HepG2 (cell line): ENCODE measurements at regions not wholly inside any gene's neighbourhood (a gene's known extent, or its start where the extent isn't known, plus 50 kb on each side); places are given as distances from the start of the nearest gene placed in this dataset.

Experiments used
- ATAC-seq: fragments of 200-7000 bp; cut with Tn5 transposase; 3 replicates; pipeline ENCODE4 v1.9.1; 2020; ENCODE audit warnings: mild to moderate bottlenecking, moderate library complexity
- BruUV-seq: library from RNA; stranded (reverse); fragments of 400-500 nt; replicated peaks from 2 replicates; lab custom pipeline; 2021; lab: Mats Ljungman, UMichigan
- CTCF ChIA-PET: fragments of 300-600 bp; formaldehyde crosslinking; extraction: SDS; loops from one replicate; lab custom pipeline; 2021; ENCODE audit warnings: low total read pairs, inconsistent platforms, low intra/inter-chr PET ratio; lab: Yijun Ruan, JAX
- POLR2A ChIA-PET: fragments of 350-600 bp; sonication (Branson Sonifier 250); formaldehyde crosslinking; loops from one replicate; lab custom pipeline; 2020; ENCODE audit warnings: antibody characterized with exemption, inconsistent platforms; lab: Yijun Ruan, JAX
- DNase-seq: peaks from one replicate; pipeline ENCODE4 v3.0.0-alpha.2; 2015; ENCODE audit warnings: low spot score
- FAIRE-seq: peaks from 3 replicates; lab custom pipeline; 2011; peaks lifted over from hg19 to GRCh38; lab: Jason Lieb, UNC
- H2AFZ ChIP-seq: one replicate; pipeline ENCODE4 v1.6.1; 2011; ENCODE audit warnings: low read length, inconsistent platforms
- H3K27ac ChIP-seq: fragments of 300-600 bp; 3 replicates; pipeline ENCODE4 v1.8.0; 2011; ENCODE audit warnings: mixed run types, mild to moderate bottlenecking, mixed read lengths, low read length, inconsistent platforms; ENCODE audit not compliant: insufficient read depth; ENCODE audit errors: extremely low read length
- H3K27me3 ChIP-seq, 2 experiments: fragments of 200-600 bp in 1 of 2; 2 replicates in 1 of 2; 3 replicates in 1 of 2; pipeline versions ENCODE4 v1.6.0 to v1.8.0; 2011; ENCODE audit warnings: low read length in 2 of 2, mild to moderate bottlenecking in 2 of 2, moderate library complexity in 2 of 2, inconsistent platforms in 1 of 2; ENCODE audit not compliant: insufficient read depth in 2 of 2, control insufficient read depth in 1 of 2
- H3K36me3 ChIP-seq, 2 experiments: fragments of 200-600 bp in 1 of 2; replicated peaks in 1 of 2; 2 replicates in 1 of 2; 3 replicates in 1 of 2; pipeline versions ENCODE4 v1.5.1 to v1.8.0; 2011; ENCODE audit warnings: low read length in 2 of 2, inconsistent platforms in 1 of 2; ENCODE audit not compliant: insufficient read depth in 2 of 2, control insufficient read depth in 1 of 2
- H3K4me1 ChIP-seq: 2 replicates; pipeline ENCODE4 v1.5.1; 2012; ENCODE audit warnings: low read length, inconsistent platforms; ENCODE audit not compliant: insufficient read depth
- H3K4me2 ChIP-seq: 2 replicates; pipeline ENCODE4 v1.6.0; 2011; ENCODE audit warnings: low read depth, low read length, inconsistent platforms
- H3K4me3 ChIP-seq, 3 experiments: fragments of 200-600 bp in 1 of 3; sonication (generic), shearing (Covaris generic) in 1 of 3; replicated peaks in 1 of 3; 2 replicates each; pipeline ENCODE4 v1.5.1; 2011 to 2016; ENCODE audit warnings: low read length in 3 of 3, inconsistent platforms in 2 of 3, low read depth in 2 of 3, mild to moderate bottlenecking in 2 of 3, control low read depth in 1 of 3, mixed read lengths in 1 of 3; ENCODE audit not compliant: insufficient read depth in 1 of 3
- H3K79me2 ChIP-seq: one replicate; pipeline ENCODE4 v1.6.1; 2011; ENCODE audit warnings: low read length, inconsistent platforms; ENCODE audit not compliant: insufficient read depth
- H3K9ac ChIP-seq: 2 replicates; pipeline ENCODE4 v1.6.0; 2011; ENCODE audit warnings: mild to moderate bottlenecking, low read depth, low read length, inconsistent platforms; ENCODE audit not compliant: insufficient read depth
- H3K9me3 ChIP-seq: 2 replicates; pipeline ENCODE4 v1.5.1; 2012; ENCODE audit warnings: mild to moderate bottlenecking, low read length
- H4K20me1 ChIP-seq: 2 replicates; pipeline ENCODE4 v1.6.0; 2011; ENCODE audit warnings: inconsistent platforms, mild to moderate bottlenecking, low read length, moderate library complexity; ENCODE audit not compliant: insufficient read depth
- ATF4 ChIP-seq, 2 experiments: fragments of 450-650 bp in 1 of 2; sonication (generic) in 1 of 2; formaldehyde crosslinking; IDR thresholded peaks; 2 replicates each; pipeline versions ENCODE4 v1.5.0 to v1.8.0; 2020 to 2022; ENCODE audit warnings: mild to moderate bottlenecking in 1 of 2, missing genetic modification reagents in 1 of 2
- FOXA3 ChIP-seq: IDR thresholded peaks from 2 replicates; pipeline ENCODE4 v1.6.1; 2016; ENCODE audit warnings: missing genetic modification reagents, missing compliant biosample characterization
- HOMEZ ChIP-seq: IDR thresholded peaks from 2 replicates; pipeline ENCODE4 v1.6.1; 2016; ENCODE audit warnings: low read depth
- MAX ChIP-seq: IDR thresholded peaks from 2 replicates; pipeline ENCODE4 v1.6.1; 2012; ENCODE audit warnings: inconsistent platforms
- MED13 ChIP-seq: sonication (generic); formaldehyde crosslinking; IDR thresholded peaks from 2 replicates; pipeline ENCODE4 v1.5.0; 2020; ENCODE audit warnings: missing genetic modification reagents
- NR3C1 ChIP-seq: sonication (generic); formaldehyde crosslinking; IDR thresholded peaks from 2 replicates; pipeline ENCODE4 v1.4.0; 2020; ENCODE audit warnings: missing genetic modification reagents
- RARA ChIP-seq: IDR thresholded peaks from 2 replicates; pipeline ENCODE4 v1.6.1; 2016; ENCODE audit warnings: missing genetic modification reagents, missing compliant biosample characterization
- SOX13 ChIP-seq, 3 experiments: fragments of 450-650 bp in 1 of 3; sonication (generic) in 1 of 3; formaldehyde crosslinking in 1 of 3; IDR thresholded peaks in 2 of 3; conservative IDR thresholded peaks in 1 of 3; 2 replicates each; pipeline versions ENCODE4 v1.5.0 to v1.6.1; 2016 to 2020; ENCODE audit warnings: antibody characterized with exemption in 1 of 3, mild to moderate bottlenecking in 1 of 3, missing compliant biosample characterization in 1 of 3, missing genetic modification reagents in 1 of 3, moderate library complexity in 1 of 3
- ZMYM4 ChIP-seq: sonication (generic); formaldehyde crosslinking; IDR thresholded peaks from 2 replicates; pipeline ENCODE4 v1.8.1; 2023; ENCODE audit warnings: mild to moderate bottlenecking, missing genetic modification reagents
- WGBS: methylation state at CpG from one replicate; pipeline ENCODE4 v1.1.6; 2017; ENCODE audit warnings: low lambda C conversion rate; 5-methylcytosine and 5-hydroxymethylcytosine counted together
- in situ Hi-C: cut with HindIII; loops from 2 replicates; pipeline ENCODE4 v1.10.0; 2017; ENCODE audit warnings: low pct_unique_long_range_greater_than_20kb; ENCODE audit not compliant: extremely low pct_ligation_motif_present
- intact Hi-C: fragments of 100-400 bp; cut with micrococcal nuclease; formaldehyde crosslinking; loops from one replicate; pipeline ENCODE4 v1.10.0; 2022; ENCODE audit not compliant: unreplicated experiment

DNA sequence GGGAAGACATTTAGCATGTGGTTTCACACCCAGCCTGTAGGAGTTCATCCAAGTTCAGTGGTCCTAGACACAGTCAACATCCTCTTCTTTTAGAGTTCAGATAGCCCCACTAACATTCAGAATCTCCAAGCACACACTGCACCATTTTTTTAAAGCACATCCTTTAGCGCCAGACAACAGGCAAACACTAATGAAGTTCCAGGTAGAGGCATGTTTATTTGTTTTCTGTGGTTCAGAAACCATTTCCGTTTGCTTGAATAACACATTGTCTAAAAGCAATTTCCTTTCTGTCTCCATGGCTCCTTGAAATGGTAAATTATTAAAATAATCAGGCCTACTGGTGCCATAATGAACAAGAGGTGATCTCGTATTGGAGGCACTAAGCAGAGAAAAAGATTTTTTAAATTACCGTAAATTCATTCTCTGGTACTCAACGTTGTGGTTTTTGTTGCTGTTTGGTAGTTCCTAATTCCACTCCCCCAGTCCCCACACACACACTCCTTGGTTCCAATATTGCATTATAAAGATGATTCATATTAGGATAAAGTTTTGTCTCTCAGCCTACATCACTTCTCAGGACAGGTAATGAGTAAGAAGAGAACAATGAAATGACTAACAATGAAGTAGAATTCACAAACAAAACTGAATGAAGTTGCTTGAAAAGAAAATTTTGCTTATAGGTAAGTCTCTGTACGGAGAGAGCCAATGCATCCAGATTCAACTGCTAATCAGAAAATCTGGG, 153.1 kb downstream of the PCSK1 start (continued):
- TF ChIP-seq FOXA3, result peak; percentile 4; the same call in 1 of the 2 replicates
- TF ChIP-seq HOMEZ (CRISPR knock-in tag), result peak; percentile 71; the same call in 1 of the 2 replicates
- TF ChIP-seq MED13 (CRISPR knock-in tag), result no peak
- no peak; the same call in 1 of the 2 replicates for TF ChIP-seq SOX13 (IDR thresholded peaks at IDR 0.05)
- TF ChIP-seq SOX13 (CRISPR knock-in tag; conservative IDR thresholded peaks at IDR 0.05 in 1 of 2, IDR thresholded peaks at IDR 0.05 in 1 of 2), result peak in 1 of 2 experiments; percentile 72; a peak in 1 of 4 replicates
- TF ChIP-seq RARA (CRISPR knock-in tag), result 0 out of 2 replicates have a peak, but pooled peaks have one; percentile 21

GRCh38 chr5:96278981-96279380, 154.1 kb downstream of the PCSK1 start:
- intact Hi-C loops (no loop called here), in situ Hi-C loops (no loop called here)
- no peaks in the 10 kb centered on the region for H3K79me2 ChIP-seq
- 92% methylated on average over 3 of the region's 3 CpGs for WGBS
- no peak overlapping the region for H3K4me3 ChIP-seq
- POLR2A ChIA-PET, result no interaction called here
- H2AFZ ChIP-seq, result no peak overlapping the region
- no peaks in the 10 kb centered on the region for H3K27me3 ChIP-seq
- TF ChIP-seq ZMYM4 (CRISPR knock-in tag) (0 out of 2 replicates have a peak, but pooled peaks have one; percentile 34), NR3C1 (CRISPR knock-in tag) (no peak), ATF4 (CRISPR knock-in tag; IDR thresholded peaks at IDR 0.05) (no peak), MAX (no peak)
- no peaks in the 10 kb centered on the region for H3K36me3 ChIP-seq
- H3K4me1 ChIP-seq, result peaks cover 43% of the 10 kb centered on the region
- DNase-seq, result no peak
- FAIRE-seq, result no peak
- H3K4me2 ChIP-seq, result no peak overlapping the region
- no peaks in the 10 kb centered on the region for H4K20me1 ChIP-seq
- CTCF ChIA-PET, result no interaction called here
- ATAC-seq, result no peak; the same call in 2 of the 3 replicates
- H3K9me3 ChIP-seq, result no peaks in the 10 kb centered on the region
- H3K9ac ChIP-seq, result no peak overlapping the region
- BruUV-seq, result no TSS peak
- H3K27ac ChIP-seq, result no peak overlapping the region
